GM18861 (cell line): ENCODE measurements at regions not wholly inside any gene's neighbourhood (a gene's known extent, or its start where the extent isn't known, plus 50 kb on each side); places are given as distances from the start of the nearest gene placed in this dataset.

Source experiments
- ATAC-seq: cut with Tn5 transposase; IDR thresholded peaks from one replicate; pipeline ENCODE4 v1.9.1; 2021; ENCODE audit not compliant: unreplicated experiment

DNA sequence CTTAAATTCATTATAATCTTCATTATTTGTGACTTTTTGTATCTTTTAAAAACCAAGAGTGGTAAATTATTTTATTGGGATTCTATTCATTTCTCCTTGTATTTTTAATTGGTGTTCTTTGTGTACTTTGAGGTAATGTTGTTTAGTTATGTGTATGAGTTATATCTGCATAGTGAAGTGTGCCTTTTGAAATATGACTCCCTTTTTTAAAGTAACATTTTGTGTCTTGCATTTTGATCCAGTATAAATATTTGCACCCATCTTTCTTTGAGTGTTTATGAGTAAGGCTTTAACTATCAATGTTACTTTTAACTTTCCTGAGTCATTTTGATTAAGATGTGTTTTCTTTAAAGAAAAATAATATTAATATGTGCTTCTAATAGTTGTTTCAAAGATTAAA lies 90.0 kb upstream of the MYOCD start:
- no peak for ATAC-seq

GRCh38 chr17:12579288-12579687 lies 86.4 kb upstream of the MYOCD start:
- no peak for ATAC-seq

DNA sequence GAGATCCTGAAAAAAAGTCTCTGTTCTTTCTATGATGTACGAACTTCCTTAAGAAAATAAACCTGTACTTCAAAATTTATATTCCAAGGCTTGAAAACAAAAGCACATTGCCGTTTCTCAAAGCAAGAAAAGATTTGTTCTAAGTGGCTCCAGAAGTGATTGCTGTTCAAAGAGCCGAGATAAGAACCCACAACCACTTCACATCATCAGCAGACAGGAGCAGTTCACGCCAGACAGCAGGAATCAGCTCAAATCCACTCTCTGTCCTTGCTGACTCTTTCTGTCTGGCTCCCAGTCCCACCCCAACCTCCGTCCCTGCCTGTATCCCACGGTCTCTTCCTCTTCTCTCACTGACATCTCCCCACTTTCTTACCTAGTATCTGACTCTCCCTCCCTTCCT lies 85.0 kb upstream of the MYOCD start:
- no peak for ATAC-seq

- ATAC-seq: no peak
Observed at GRCh38 chr17:12584727-12585126, 81.0 kb upstream of the MYOCD start.

DNA sequence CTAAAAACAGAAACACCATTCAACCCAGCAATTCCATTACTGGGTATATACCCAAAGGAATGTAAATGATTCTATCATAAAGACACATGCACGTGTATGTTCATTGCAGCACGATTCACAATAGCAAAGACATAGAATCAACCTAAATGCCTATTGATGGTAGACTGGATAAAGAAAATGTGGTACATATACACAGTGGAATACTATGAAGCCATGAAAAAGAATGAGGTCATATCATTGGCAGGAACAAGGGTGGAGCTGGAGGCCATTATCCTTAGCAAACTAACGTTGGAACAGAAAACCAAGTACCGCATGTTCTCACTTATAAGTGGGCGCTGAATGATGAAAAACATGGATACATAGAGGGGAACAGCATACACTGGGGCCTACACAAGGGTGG lies 77.2 kb upstream of the MYOCD start:
- no peak for ATAC-seq

- no peak for ATAC-seq
Observed at GRCh38 chr17:12590417-12590816, 75.3 kb upstream of the MYOCD start.

DNA sequence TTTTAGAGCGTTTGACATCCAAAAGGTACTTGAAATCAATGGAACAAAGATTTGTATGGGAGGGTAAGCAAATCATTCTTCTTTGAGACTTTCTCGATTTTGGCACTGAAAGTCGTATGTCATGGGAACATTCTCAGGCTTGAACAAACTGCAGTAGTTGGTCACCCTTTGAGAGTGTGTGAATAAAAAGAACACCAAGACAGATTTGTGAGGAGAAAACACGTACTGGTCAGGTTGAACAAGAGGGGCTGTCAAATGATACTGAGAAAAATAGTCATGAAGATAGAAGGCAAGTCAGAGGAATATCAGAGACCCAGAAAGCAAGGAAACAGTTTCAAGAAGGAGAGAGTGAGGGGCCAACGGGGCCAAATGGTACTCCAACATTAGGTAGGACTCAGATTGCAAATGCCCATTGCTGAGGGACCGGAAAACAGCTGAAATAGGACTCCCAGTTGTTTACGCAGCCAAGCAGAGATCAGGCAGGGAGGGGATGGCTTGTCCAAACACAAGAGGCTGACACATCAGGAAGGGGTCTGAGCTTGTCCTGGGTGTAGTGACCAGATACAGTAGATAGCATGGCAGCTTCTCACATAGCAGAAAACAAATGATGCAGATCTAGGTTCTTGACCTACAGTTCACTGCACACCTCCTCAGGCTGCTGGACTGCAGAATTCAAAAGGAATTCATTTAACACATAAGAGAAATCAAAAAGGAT lies 74.5 kb upstream of the MYOCD start:
- no peak for ATAC-seq

- ATAC-seq: no peak
Observed at GRCh38 chr17:12592941-12593340, 72.7 kb upstream of the MYOCD start.

DNA sequence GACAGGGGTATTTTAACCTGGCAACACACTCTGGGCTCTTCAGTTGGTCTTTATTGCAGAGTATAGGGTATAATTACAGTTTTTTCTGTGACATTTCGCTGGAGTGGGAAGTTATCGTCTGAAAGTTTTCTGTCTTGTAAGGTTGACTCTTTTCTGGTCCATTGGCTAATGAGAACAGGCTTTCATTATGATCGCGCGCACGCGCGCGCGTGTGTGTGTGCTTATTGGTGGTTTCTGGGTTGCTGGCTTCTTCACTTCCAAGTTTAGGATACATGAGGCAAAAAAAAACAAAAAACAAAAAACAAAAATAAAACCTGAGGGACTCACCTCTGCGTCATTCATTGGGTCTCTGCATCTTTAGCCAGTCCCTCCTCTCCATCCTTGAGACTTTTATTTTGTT lies 68.7 kb upstream of the MYOCD start:
- no peak for ATAC-seq

DNA sequence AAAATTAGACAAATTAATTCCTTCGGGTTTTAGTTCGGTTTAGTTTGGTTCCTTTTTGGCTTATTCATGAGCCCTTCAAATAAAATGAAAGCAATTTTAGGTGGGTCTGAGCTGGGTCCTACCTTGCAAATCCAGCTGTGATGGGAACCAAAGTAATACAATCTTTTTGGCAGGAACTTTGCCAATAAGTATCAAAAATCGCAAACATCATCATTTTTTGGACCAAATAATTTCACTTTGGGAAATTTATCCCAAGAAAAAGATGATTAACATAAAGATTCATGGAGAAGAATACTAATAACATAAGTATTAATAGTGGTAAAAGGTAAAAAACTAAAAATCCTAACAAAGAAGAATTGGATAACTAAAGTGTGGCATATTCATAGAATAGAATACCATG lies 67.8 kb upstream of the MYOCD start:
- no peak for ATAC-seq

DNA sequence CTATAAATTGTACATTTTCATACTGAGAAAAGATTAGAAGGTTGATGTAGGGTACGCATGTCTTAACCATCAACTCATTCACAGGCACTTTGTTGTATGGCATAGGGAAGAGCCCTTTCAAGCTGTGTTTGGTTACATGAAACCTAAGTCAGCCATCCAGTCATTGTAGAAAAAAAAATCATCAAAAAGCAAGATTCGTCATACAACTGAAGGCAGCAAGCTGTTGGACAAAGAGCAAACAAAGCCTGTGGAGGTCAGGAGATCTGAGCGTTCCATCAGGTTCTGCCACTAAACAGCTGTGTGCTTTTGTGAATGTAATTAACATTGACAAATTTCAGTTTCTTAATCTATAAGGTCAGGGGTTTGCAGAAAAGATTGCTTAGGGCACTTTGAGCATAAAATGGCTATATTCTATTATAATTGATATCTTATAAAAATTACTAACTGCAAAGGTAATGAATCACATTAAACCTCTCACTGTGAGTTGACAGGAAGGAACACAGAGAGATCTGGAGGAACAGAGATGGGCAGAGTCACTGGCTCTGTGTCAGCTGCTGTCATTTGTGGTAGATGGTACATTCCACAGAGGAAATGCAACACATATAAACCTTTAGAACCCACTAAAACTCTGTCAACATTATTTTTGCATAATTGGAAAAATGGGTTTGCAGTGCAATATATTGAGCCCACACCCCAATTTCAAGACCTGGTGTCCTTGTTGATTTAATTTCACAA lies 66.3 kb upstream of the MYOCD start:
- no peak for ATAC-seq

- no peak for ATAC-seq
Observed at GRCh38 chr17:12600349-12600748, 65.3 kb upstream of the MYOCD start.

DNA sequence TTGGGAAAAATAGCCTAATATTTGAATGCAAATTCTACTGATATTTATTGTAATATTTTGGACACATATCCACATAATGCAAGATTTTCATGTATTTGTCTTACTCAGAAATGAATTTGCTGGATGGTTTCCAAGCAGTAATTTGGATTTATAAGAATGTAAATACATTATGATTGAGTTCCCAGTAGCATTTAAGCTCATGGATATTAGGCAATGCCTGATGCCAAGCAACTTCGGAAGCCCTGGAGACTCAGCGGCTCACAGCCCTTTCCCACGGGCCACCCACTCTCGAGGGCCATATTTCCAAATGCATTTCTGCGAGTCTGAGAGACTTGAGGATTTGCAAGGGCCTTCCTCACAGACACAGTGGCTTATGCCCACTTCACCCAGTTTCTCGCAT lies 62.1 kb upstream of the MYOCD start:
- ATAC-seq: no peak

DNA sequence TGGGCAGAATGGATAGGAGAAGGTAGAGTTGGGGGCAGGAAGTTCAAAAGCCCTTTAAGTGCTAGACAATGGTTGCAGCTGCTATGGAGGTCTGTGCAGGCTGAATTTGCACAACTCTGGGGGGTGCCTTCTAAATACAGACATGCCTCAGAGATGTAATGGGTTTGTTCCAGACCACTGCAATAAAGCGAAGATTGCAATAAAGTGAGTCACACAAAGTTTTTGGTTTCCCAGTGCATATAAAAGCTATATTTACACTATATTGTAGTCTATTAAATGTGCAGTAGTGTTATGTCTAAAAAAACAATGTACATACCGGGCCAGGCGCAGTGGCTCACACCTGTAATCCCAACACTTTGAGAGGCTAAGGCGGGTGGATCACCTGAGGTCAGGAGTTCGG lies 60.5 kb upstream of the MYOCD start:
- ATAC-seq: no peak

- ATAC-seq: no peak
Observed at GRCh38 chr17:12613566-12613965, 52.1 kb upstream of the MYOCD start.
